ENCODE measurements at regions not wholly inside any gene's neighbourhood (a gene's known extent, or its start where the extent isn't known, plus 50 kb on each side); places are given as distances from the start of the nearest gene placed in this dataset.

GRCh38 chr7:17055596-17055995 is 173.8 kb upstream of the AGR3 start:
- ATAC-seq (no peak), DNase-seq (no peak)
- Mint-ChIP-seq H3K4me1 (peaks cover 10% of the 10 kb centered on the region), H3K27me3 (no peaks in the 10 kb centered on the region), H3K4me3 (no peak overlapping the region), H3K36me3 (ENCODE audit: low read depth) (no peaks in the 10 kb centered on the region), H3K27ac (no peak overlapping the region)
- H3K9me3 ChIP-seq (ENCODE audit: control insufficient read depth, low read length, poor library complexity, severe bottlenecking): no peaks in the 10 kb centered on the region

- H3K36me3 Mint-ChIP-seq (ENCODE audit: low read depth): no peaks in the 10 kb centered on the region
- no peak for DNase-seq
- H3K27ac Mint-ChIP-seq: no peak overlapping the region
- H3K9me3 ChIP-seq (ENCODE audit: control insufficient read depth, low read length, poor library complexity, severe bottlenecking): no peaks in the 10 kb centered on the region
- H3K27me3 Mint-ChIP-seq: no peaks in the 10 kb centered on the region
- peaks cover 10% of the 10 kb centered on the region for H3K4me1 Mint-ChIP-seq
- no peak overlapping the region for H3K4me3 Mint-ChIP-seq
- no peak for ATAC-seq
These were observed 174.8 kb upstream of the AGR3 start for GRCh38 chr7:17056491-17057142.

- no peaks in the 10 kb centered on the region for H3K36me3 Mint-ChIP-seq (ENCODE audit: low read depth)
- no peaks in the 10 kb centered on the region for H3K27me3 Mint-ChIP-seq
- no peak overlapping the region for H3K27ac Mint-ChIP-seq
- DNase-seq (no peak), ATAC-seq (no peak)
- H3K9me3 ChIP-seq (ENCODE audit: control insufficient read depth, low read length, poor library complexity, severe bottlenecking): no peaks in the 10 kb centered on the region
- H3K4me3 Mint-ChIP-seq: no peak overlapping the region
- H3K4me1 Mint-ChIP-seq: peaks cover 10% of the 10 kb centered on the region
These were observed 175.3 kb upstream of the AGR3 start for GRCh38 chr7:17057143-17057509.

GRCh38 chr7:17058568-17058967 is 176.8 kb upstream of the AGR3 start:
- no peaks in the 10 kb centered on the region for H3K9me3 ChIP-seq (ENCODE audit: control insufficient read depth, low read length, poor library complexity, severe bottlenecking)
- Mint-ChIP-seq H3K4me3 (no peak overlapping the region), H3K36me3 (ENCODE audit: low read depth) (no peaks in the 10 kb centered on the region), H3K27me3 (no peaks in the 10 kb centered on the region), H3K4me1 (peaks cover 7% of the 10 kb centered on the region), H3K27ac (no peak overlapping the region)
- no peak for DNase-seq
- ATAC-seq: no peak

DNA sequence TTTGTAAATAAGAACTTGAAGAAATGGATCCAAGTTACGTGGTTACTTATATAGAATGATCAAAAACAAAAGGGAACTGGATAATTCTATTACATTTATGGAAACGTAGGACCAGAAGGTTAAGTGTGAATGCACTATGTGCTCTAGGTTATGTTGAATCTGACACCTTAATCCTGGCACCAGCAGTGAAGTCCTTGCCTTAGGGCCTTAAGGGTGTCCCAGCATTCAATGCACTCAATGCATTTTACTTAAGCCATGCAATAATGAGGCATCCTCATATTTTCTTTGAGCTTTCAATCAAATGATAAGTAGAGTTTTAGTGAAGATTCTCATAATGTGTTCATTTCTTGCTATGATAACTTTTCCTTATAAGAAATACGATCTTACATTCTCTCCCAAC is 178.3 kb upstream of the AGR3 start:
- no peaks in the 10 kb centered on the region for H3K36me3 Mint-ChIP-seq (ENCODE audit: low read depth)
- H3K27ac Mint-ChIP-seq: no peak overlapping the region
- ATAC-seq (no peak), DNase-seq (no peak)
- H3K27me3 Mint-ChIP-seq: no peaks in the 10 kb centered on the region
- H3K4me3 Mint-ChIP-seq: no peak overlapping the region
- H3K4me1 Mint-ChIP-seq: peaks cover 3% of the 10 kb centered on the region
- H3K9me3 ChIP-seq (ENCODE audit: control insufficient read depth, low read length, poor library complexity, severe bottlenecking): no peaks in the 10 kb centered on the region

- Mint-ChIP-seq H3K27ac (no peak overlapping the region), H3K4me1 (peaks cover 3% of the 10 kb centered on the region), H3K36me3 (ENCODE audit: low read depth) (no peaks in the 10 kb centered on the region), H3K27me3 (no peaks in the 10 kb centered on the region), H3K4me3 (no peak overlapping the region)
- DNase-seq (no peak), ATAC-seq (no peak)
- H3K9me3 ChIP-seq (ENCODE audit: control insufficient read depth, low read length, poor library complexity, severe bottlenecking): no peaks in the 10 kb centered on the region
These were observed 179.7 kb upstream of the AGR3 start for GRCh38 chr7:17061443-17061842.

DNA sequence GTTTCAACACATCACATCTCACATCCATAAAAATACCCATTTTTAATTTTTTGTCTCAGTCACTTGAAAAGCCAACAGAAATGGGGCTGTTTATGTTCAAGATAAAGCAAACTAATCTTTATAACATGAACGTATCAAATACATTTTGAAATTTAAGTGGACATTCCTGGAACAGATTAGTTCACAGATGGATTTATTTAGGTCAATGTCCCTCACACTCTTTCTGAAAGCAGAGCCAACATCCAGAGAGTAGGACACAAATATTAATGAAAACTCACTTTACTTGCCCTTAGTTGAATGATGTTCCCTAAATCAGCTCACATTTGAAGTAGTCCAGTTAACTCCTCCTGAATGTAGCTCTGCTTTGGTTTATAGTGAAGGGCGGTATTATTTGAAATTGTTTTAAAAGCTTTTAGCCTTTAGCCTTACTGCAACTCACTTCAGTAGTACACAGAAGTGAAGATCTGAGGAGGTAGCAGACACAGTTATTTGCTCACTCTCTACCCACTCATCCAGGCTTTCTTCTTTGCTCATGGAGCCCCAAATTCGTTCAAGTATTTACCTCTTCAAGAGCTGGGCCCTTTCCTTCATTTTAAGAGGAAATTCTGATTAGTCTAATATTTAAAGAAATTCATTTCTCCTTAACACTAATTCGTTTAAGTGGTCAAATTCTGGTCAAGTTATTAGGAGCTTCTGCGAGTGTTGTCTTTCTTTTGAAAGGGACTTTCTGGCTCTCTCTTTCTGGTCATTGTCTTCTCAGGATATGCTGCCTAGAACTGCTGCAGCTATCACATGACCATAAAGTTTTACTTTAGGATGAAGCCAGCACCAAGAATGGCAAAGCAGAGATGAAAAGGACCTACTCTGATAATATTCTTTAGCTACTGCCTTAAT is 180.6 kb upstream of the AGR3 start:
- no peak for DNase-seq
- H3K27me3 Mint-ChIP-seq: no peaks in the 10 kb centered on the region
- H3K36me3 Mint-ChIP-seq (ENCODE audit: low read depth): no peaks in the 10 kb centered on the region
- no peak overlapping the region for H3K4me3 Mint-ChIP-seq
- no peaks in the 10 kb centered on the region for H3K9me3 ChIP-seq (ENCODE audit: control insufficient read depth, low read length, poor library complexity, severe bottlenecking)
- ATAC-seq: no peak
- no peak overlapping the region for H3K27ac Mint-ChIP-seq
- H3K4me1 Mint-ChIP-seq: peaks cover 3% of the 10 kb centered on the region

GRCh38 chr7:17063045-17063383 is 181.2 kb upstream of the AGR3 start:
- no peak for DNase-seq
- Mint-ChIP-seq H3K4me3 (no peak overlapping the region), H3K27ac (no peak overlapping the region), H3K4me1 (peaks cover 3% of the 10 kb centered on the region), H3K36me3 (ENCODE audit: low read depth) (no peaks in the 10 kb centered on the region), H3K27me3 (no peaks in the 10 kb centered on the region)
- no peaks in the 10 kb centered on the region for H3K9me3 ChIP-seq (ENCODE audit: control insufficient read depth, low read length, poor library complexity, severe bottlenecking)
- ATAC-seq: peak; percentile 49

- Mint-ChIP-seq H3K27me3 (no peaks in the 10 kb centered on the region), H3K4me1 (peaks cover 11% of the 10 kb centered on the region), H3K4me3 (no peak overlapping the region), H3K36me3 (ENCODE audit: low read depth) (no peaks in the 10 kb centered on the region), H3K27ac (no peak overlapping the region)
- ATAC-seq (no peak), DNase-seq (no peak)
- H3K9me3 ChIP-seq (ENCODE audit: control insufficient read depth, low read length, poor library complexity, severe bottlenecking): no peaks in the 10 kb centered on the region
These were observed 185.9 kb upstream of the AGR3 start for GRCh38 chr7:17067691-17068090.

- no peaks in the 10 kb centered on the region for H3K9me3 ChIP-seq (ENCODE audit: control insufficient read depth, low read length, poor library complexity, severe bottlenecking)
- ATAC-seq: peak; percentile 28
- peak overlapping the region; percentile 9 for H3K27ac Mint-ChIP-seq
- H3K4me3 Mint-ChIP-seq: peak overlapping the region; percentile 25
- no peaks in the 10 kb centered on the region for H3K36me3 Mint-ChIP-seq (ENCODE audit: low read depth)
- H3K4me1 Mint-ChIP-seq: peaks cover 11% of the 10 kb centered on the region
- DNase-seq: no peak
- no peaks in the 10 kb centered on the region for H3K27me3 Mint-ChIP-seq
These were observed 187.4 kb upstream of the AGR3 start for GRCh38 chr7:17069146-17069545.

- ATAC-seq: no peak
- no peaks in the 10 kb centered on the region for H3K9me3 ChIP-seq (ENCODE audit: control insufficient read depth, low read length, poor library complexity, severe bottlenecking)
- no peaks in the 10 kb centered on the region for H3K27me3 Mint-ChIP-seq
- no peak for DNase-seq
- H3K27ac Mint-ChIP-seq: no peak overlapping the region
- no peaks in the 10 kb centered on the region for H3K36me3 Mint-ChIP-seq (ENCODE audit: low read depth)
- H3K4me3 Mint-ChIP-seq: no peak overlapping the region
- H3K4me1 Mint-ChIP-seq: peaks cover 11% of the 10 kb centered on the region
These were observed 188.5 kb upstream of the AGR3 start for GRCh38 chr7:17070231-17070708.

GRCh38 chr7:17071866-17072265 is 190.1 kb upstream of the AGR3 start:
- Mint-ChIP-seq H3K4me3 (no peak overlapping the region), H3K27me3 (no peaks in the 10 kb centered on the region), H3K4me1 (peaks cover 11% of the 10 kb centered on the region), H3K36me3 (ENCODE audit: low read depth) (no peaks in the 10 kb centered on the region), H3K27ac (no peak overlapping the region)
- DNase-seq: no peak
- no peak for ATAC-seq
- H3K9me3 ChIP-seq (ENCODE audit: control insufficient read depth, low read length, poor library complexity, severe bottlenecking): no peaks in the 10 kb centered on the region

- no peak overlapping the region for H3K27ac Mint-ChIP-seq
These were observed 193.9 kb upstream of the AGR3 start for GRCh38 chr7:17075601-17076255.

More at GRCh38 chr7:17075601-17076255, 193.9 kb upstream of the AGR3 start:
- no peak overlapping the region for H3K4me3 Mint-ChIP-seq
- H3K4me1 Mint-ChIP-seq: peaks cover 2% of the 10 kb centered on the region
- H3K9me3 ChIP-seq (ENCODE audit: control insufficient read depth, low read length, poor library complexity, severe bottlenecking): no peaks in the 10 kb centered on the region
- H3K27me3 Mint-ChIP-seq: no peaks in the 10 kb centered on the region
- ATAC-seq (no peak), DNase-seq (no peak)
- H3K36me3 Mint-ChIP-seq (ENCODE audit: low read depth): no peaks in the 10 kb centered on the region
